AML-193 (cell line): ENCODE measurements at regions not wholly inside any gene's neighbourhood (a gene's known extent, or its start where the extent isn't known, plus 50 kb on each side); places are given as distances from the start of the nearest gene placed in this dataset.

ENCODE experiments used
- DNase-seq, 2 experiments: peaks; one replicate each; lab custom pipeline; 2025; lab: John Stamatoyannopoulos, UW

- DNase-seq = no peak
Measured at GRCh38 chr12:15033029-15033428, 60.2 kb downstream of the PDE6H start.

DNA sequence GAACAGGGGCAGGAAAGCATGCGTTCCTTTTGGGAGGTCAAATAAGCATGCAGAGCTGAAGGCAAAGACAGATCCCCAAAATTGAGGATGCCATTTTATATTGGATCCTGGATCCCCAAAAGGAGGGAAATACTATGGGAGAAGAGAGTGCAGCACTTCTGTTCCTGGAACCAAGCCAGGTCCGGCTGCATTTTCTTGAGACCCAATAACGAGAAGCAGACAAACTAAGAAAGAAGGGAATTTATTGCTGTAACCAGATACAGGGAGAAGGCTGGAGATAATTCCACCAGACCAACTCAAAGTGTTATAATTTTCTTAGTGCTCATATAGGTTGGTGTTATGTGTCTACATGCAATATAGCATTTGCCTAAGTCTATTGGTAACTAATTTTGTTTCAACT lies 60.8 kb downstream of the PDE6H start:
- no peak for DNase-seq

DNA sequence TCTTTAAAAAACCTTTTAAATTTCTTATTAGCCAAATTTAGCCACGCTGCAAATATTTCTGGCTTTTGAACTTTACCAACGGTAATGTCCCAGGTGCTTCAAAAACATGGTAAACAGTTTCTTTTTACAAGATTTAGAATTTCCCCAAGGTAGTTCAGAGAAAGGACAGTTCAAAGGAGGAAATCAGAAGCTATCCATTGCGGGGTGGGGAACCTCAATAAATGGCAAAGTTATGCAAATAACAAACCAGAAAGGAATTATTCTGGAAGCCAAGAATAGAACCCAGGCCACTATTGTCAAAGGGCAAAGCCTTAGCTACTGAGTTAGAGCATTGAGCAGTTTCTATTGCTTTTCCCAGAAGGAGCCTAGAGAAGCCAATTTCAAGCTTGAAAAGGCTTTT lies 62.3 kb downstream of the PDE6H start:
- no peak for DNase-seq

DNA sequence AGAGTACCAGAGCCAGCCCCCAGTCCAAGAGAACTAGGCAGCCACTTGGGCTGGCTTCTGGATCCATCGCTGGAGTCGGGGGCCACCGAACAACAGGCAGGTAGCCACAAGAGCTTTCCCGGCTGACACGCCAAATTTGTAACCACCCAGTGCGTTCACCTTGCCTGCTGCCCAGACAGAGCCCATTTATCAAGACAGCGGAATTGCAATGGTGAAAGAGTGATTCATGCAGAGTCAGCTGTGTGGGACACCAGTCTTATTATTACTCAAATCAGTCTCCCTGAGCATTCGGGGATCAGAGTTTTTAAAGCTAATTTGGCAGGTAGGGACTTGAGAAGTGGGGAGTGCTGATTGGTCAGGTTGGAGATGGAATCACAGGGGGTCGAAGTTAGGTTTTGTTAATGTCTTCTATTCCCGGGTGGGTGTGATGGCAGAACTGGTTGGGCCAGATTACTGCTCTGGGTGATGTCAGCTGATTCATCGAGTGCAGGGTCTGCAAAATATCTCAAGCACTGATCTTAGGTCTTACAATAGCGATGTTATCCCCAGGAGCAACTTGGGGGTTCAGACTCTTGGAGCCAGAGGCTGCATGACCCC lies 64.3 kb downstream of the PDE6H start:
- no peak for DNase-seq

GRCh38 chr12:15038137-15038536 lies 65.3 kb downstream of the PDE6H start:
- no peak for DNase-seq

GRCh38 chr12:15044471-15044870 lies 71.6 kb downstream of the PDE6H start:
- DNase-seq = no peak

- DNase-seq = no peak
Measured at GRCh38 chr12:15045451-15045850, 72.6 kb downstream of the PDE6H start.

- no peak for DNase-seq
Measured at GRCh38 chr12:15047611-15048010, 74.8 kb downstream of the PDE6H start.

DNA sequence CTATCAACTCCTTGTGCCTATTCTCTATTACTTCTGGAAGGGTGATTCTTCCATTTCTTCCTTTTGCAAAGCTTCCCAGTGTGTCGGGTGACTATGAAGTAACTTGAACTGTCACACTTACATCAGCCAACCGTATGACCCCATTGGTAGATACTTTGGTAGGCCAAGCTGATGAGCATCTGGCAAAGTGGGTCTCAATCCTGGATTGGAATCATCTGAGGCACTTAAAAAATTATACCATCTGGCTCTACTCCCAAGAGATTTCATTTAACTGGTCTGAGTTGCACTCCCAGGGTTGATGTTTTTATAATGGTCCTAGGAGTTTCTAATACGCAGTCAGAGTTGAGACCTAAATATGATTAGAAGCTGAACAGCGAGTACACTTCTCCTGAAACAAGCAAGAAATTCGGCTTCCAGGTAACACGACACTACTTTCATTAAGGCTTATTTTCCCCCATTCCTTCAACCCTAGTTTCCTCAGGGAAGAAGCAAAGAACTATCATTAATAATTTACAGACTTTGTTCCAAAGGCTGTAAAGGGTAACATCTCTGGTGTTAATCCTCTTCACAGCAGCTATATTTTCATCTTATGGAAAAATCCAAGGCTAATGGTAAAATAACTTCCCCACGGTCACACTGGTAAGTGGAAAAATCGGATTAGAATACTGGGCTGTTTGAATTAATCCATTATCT lies 76.8 kb downstream of the PDE6H start:
- no peak for DNase-seq

GRCh38 chr12:15050659-15051058 lies 77.8 kb downstream of the PDE6H start:
- peak; percentile 80 to 81 for DNase-seq

GRCh38 chr12:15052691-15053090 lies 79.8 kb downstream of the PDE6H start:
- DNase-seq = no peak

GRCh38 chr12:15056218-15056617 lies 83.4 kb downstream of the PDE6H start:
- DNase-seq = no peak
